HL-60 (cell line): ENCODE measurements at regions not wholly inside any gene's neighbourhood (a gene's known extent, or its start where the extent isn't known, plus 50 kb on each side); places are given as distances from the start of the nearest gene placed in this dataset.

ENCODE experiments used
- CTCF ChIP-seq: IDR thresholded peaks from one replicate; pipeline ENCODE4 v1.5.1; 2011; ENCODE audit warnings: low read length, control low read depth, inconsistent platforms; ENCODE audit not compliant: insufficient read depth
- GABPA ChIP-seq: IDR thresholded peaks from 2 replicates; pipeline ENCODE4 v1.6.1; 2012; ENCODE audit warnings: low read depth
- POLR2AphosphoS5 ChIP-seq: IDR thresholded peaks from 2 replicates; pipeline ENCODE4 v1.6.1; 2012; ENCODE audit warnings: low read depth

GRCh38 chr16:54432897-54433229, 146.3 kb upstream of the IRX3 start:
- TF ChIP-seq CTCF (no peak), GABPA (no peak), POLR2AphosphoS5 (no peak)
